Stimulated activated CD4-positive, alpha-beta T cell treated with anti-CD3 and anti-CD28 coated beads, Interleukin-15, amount 100 ng/mL, for 48 hours (primary cell): ENCODE measurements at regions not wholly inside any gene's neighbourhood (a gene's known extent, or its start where the extent isn't known, plus 50 kb on each side); places are given as distances from the start of the nearest gene placed in this dataset.

Experiments used
- DNase-seq, 2 donors: peaks; one replicate each; pipeline ENCODE4 v3.0.0-alpha.2; 2020; ENCODE audit warnings: low read depth in 2 of 2

DNA sequence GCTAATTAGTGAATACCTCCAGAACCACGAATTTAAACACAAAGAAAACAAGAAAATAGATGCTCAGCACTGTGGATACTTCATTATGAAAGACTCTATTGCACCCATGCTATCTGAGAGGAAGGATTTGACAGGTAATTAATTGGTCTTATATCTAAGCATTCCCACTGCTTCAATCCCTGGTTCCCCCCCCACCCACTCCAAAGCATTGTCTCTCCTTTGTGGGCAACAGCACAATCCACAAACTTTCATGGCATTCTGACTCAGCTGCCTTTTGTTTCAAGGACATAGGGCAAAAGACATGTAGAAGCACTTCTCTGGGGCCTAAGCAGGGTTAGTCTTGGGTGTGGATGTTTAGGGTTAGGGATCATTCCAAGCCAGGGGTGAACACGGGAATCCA is 551.4 kb downstream of the BUD13 start:
- no peak for DNase-seq

DNA sequence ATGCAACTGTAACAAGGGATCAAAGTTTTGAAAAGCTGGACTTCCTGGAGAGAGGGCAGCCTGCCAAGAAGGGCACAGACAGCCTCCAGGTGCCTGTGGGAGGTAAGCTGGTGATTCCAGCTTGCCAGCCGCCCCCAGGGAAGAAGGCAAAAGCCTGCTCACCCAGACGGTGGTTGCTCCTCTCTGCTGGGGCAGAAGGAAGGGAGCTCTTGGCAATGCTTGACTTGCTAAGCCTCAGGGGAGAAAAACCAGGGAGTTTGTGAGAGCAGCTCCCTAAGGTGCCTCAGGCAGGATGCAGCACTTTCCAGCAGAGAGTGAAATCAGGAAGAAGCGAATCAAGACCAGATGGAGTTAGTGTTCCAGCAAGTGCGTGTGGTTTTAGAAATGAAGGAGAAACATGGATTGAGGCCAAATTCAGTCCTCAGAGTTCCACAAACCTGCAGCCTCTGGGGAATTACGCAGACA is 553.6 kb downstream of the BUD13 start:
- DNase-seq: no peak

DNA sequence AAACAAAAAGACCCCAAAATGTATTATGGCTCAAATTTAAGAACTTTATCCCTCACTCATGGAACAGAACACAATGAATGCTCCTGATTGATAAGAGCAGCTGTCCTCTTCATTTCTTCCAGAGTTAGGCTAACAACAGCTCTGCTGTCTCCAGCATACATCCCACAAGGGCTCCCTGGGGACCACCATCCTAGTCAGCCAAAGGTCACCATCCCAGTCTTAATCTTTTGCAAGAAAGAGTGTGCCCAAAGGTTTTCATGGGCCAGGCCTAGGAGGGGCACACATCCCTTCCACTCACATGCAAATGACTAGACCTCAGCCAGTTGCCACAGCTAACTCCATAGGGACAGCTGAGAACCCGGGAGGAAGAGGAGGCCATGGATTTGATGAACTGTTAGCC is 555.3 kb downstream of the BUD13 start:
- DNase-seq: no peak

DNA sequence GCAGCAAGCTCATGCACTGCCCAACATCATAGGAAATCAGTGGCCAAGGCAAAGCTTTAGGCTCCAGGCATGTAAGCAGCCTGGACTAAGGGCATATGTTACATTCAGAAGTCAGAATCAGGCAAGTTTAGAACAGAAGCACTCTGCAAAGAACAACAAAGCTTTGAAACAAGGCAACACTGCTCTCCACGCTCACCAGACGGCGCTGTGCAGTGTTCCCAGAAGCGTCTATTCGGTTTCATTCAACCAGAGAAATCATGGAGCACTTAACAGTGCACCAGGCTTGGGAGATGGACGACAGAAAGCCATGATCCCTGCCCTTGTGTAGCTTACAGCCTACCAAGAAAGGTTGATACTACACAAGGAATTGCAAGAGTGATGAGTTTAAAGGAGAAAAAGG is 555.8 kb downstream of the BUD13 start:
- DNase-seq: no peak

DNA sequence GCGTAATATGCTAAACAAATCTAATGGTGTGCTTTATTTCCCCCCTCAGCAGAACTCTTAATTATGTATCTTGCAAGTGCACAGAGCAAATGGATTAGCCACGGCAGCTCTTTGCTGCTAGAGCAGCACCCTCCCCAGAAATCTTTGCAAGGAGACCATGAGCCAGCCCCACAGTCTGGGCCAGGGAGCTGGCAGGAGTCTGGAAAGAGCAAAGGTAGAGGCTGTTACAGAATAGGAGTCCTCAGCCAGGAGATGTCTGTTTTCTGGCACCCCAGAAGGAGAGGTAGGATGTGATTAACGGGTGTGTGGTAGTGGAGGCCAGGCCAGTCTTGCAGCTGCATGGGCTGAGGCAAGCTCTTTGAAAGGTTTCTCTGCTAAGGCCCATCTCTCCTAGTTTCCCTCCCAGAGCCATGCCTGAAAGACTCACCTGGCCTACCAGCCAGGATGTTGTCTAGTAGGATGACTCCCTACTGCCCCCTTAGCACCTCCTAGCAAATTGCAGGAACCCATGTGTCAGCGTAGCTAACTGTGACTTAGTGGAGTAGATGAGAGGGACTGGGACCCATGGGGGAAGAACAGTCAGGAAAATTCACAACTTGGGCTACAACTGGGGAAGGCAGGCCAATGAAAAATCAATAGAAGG is 557.2 kb downstream of the BUD13 start:
- no peak for DNase-seq

GRCh38 chr11:116211147-116211546 is 561.6 kb downstream of the BUD13 start:
- no peak for DNase-seq

DNA sequence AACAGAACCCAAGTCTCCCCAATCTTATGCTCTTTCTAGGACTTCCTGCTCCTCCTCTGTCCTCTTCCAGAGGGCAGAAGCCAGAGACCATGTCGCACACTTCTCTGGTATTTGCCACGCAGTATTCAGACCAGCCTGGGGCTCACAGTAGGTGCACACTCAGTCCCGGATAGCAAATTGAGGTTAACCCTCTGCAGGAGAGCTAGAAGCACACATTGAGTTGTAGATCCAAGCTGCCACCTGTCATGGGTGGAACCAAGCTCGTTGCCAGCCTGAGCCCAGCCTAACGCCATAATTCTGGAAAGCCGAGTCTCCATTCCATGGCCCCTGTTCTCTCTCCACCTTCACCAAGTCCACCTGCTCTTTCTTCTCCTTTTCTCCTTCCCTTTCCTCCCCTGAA is 562.1 kb downstream of the BUD13 start:
- DNase-seq: no peak

DNA sequence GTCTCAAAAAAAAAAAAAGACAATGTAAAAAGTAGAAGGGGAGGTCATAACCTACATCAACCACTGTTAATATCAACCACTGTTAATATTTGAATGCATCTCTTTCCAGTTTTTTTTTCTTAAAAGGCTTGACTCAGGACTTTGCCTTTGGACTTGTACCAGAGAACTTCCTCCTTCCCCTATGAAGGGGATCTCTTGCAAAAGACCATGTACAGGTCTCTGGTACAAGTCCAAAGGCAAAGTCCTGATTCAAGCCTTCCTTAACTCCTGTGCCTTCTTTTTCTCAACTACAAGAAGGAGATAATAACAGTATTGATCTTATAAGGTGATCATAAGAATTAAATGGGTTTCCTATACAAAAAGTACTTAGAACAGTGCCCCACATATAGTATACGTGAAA is 563.5 kb downstream of the BUD13 start:
- no peak for DNase-seq

GRCh38 chr11:116207421-116208141 is 565.2 kb downstream of the BUD13 start:
- no peak for DNase-seq

DNA sequence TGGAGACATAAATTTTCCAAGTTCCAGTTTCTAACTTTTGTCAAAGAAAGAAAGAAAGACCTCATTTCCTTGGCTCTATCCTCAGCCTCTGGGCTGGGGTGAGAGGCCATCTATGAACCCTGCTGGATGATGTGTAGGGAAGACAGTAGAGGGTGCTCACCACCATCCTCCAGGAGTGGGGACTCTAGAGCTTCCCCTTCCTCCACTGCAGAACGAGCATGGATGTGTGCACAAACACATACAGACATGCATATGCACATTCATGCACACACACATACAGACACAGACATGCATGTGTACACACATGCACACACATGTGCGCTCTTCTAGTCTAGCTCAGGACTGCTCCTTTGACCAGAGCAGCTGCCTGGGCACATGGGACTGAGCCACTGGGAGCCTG is 565.8 kb downstream of the BUD13 start:
- no peak for DNase-seq

GRCh38 chr11:116202922-116203321 is 569.9 kb downstream of the BUD13 start:
- DNase-seq: no peak

DNA sequence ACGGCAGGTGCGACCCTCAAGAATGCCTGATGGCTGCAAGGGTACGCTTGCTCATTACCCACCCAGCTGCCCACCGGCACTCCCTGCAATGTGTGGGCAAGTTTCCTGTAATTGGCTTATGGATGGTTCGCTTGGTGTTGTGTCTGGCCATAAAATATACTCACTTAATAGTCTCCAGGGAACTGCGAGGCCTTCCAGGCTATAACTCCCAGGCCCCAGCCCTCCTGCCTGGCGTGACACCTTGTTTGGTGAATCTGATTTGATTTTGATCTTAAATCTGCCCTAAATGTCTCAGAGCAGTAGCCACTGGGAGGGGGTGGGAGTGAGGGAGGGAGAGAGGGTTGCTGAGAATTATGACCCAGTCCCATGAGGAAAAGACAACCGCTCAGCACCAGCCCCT is 572.2 kb downstream of the BUD13 start:
- no peak for DNase-seq

DNA sequence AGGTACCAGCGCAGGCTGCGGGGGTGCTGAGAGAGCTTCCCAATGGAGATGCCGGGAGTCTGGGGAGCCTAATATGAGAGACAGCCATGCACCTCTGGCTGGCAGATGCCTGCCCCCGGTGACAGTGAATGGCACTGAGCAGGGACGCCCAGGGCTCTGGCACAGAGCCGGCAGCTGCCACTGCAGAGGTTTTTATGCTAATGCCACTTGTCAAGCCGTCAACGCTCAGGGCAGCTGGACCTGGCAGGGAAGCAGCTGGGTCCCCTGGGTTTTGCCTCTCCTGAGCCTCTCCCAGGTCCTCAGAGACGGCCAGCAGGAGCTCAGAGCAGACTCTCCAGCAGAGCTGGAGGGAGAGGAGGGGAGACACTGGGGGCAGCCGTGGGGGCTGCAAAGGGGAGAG is 573.6 kb downstream of the BUD13 start:
- no peak for DNase-seq

GRCh38 chr11:116194156-116194904 is 578.5 kb downstream of the BUD13 start:
- DNase-seq: no peak

DNA sequence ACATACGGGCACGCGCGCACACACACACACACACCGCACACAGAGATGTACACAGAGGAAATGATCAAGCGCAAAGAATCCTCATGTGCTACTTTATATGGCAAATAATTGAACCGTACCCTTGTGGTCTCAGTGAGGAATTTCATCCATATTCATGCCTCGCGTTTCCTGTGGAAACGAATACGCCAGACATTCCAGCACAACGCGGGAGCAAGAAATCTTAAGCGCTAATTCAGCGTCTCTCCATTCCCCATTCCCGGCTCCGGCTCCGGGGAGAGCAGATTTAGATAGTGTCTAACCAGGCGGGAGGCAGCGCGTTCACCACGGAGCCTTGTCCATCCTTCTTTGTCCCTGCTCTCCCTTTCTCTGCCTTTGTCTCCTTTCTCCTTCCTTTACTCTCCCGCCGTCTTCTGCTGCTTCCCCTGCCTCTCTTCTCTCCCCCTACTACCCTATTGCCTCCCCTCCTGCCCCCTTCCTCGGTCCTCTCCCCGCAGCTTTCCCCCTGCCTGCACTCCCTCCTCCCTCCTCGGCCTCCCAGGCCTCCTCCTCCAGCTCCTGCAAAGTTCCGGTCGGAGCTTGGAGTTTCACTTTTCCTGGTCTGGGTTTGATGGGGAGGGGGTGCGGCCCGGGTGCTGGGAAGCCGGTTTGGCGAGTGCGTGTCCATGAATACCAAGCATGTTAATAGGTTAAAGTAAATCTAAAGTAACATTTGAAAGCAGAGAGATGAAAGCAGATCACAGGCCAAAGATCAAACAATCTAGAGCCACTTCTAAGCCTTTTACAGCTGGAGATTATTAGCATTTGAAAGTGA is 579.3 kb downstream of the BUD13 start:
- no peak for DNase-seq

- DNase-seq: no peak
Measured at GRCh38 chr11:116192509-116193210, 580.1 kb downstream of the BUD13 start.

DNA sequence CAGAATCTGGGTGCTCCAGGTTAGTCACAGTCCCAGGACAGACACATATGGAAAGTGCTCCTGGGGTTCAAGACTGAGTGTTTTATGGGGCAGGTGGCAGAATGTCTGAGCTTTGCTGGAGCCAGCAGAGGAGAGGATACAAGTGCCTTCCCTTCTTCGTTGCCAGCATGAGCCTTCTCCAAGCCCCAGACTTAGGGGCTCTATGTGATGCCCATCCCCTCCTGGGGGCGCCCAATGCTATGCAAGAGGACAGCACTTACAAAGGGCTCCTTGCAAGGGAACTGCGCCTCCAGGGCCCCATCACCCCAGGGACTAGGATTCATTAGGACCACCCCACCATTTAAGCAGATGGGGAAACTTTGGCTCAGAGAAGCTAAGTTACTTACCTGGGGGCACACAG is 581.9 kb downstream of the BUD13 start:
- no peak for DNase-seq

DNA sequence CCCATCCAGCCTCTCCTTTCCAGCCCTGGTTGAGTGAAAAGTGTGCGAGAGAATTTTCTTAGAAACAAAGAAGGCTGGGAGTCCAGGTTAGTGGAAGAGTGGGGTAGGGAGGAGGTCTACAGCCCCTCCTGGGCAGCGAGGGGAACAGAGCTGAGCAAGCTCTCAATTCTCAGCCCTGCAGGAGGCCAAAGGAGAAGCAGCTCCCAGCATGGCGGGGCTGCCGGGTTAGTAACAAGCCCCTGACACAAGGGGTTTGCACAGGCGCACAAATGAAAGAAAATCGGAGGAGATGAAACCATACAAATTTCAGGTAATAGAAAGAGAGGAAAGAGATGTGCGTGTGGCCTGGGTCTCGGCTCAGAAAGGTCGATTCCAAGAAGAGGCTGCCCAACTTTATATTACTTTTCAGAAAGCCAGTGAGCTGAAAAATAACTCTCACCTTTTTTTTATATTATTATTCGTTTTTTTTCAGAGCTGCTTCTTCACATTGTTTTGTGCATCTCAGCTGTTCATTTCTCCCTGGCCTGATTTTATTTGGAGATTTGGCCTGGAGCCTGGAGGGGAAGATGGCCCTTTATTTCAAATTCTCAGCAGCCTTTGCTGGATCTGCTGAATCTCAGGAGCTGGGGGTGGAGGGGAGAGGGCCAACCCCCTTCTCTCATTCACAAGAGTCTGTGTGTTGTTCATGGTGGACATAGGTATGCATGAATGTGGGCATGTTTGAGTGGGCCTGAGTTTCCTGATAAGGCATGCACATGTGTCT is 583.2 kb downstream of the BUD13 start:
- DNase-seq: no peak

DNA sequence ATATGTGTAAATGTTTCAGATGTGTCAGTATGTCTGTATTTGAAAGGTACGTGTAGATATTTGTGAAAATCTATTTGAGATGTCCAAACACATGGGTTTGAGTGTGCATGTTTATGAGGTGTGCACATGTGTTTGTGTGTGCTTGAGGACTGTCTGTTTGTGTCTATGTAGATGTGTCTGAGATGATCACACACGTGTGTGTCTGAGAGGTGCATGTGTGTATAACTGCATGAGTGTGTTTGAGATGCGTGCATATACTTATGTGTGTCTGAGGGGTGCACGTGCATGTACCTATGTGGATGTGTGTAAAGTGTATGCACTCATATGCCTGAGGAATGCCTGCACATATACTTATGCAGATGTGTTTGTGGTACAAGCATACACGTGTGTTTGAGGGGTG is 584.4 kb downstream of the BUD13 start:
- DNase-seq: no peak

DNA sequence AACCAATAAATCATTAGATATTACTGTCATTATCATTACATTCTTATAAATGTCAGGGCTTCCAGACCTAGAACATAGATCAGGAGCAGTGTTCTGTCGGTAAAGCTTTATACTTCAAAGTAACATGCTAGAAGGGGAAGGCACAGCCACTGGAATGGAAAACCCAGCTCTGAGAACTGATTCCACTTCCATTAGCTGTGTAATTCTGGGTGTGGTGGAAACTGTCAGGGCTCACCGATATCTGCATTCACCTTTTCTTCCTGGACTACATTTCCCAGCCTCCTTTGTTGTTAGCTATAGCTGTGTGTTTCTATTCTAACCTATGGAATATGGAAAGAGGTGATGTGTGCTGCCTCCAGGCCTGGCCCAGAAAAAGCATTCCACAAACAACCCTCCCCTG is 585.8 kb downstream of the BUD13 start:
- DNase-seq: no peak

GRCh38 chr11:116185551-116185950 is 587.2 kb downstream of the BUD13 start:
- no peak for DNase-seq
